ENCODE measurements at regions not wholly inside any gene's neighbourhood (a gene's known extent, or its start where the extent isn't known, plus 50 kb on each side); places are given as distances from the start of the nearest gene placed in this dataset.
"Not testable (repeated sequence)": the region's sequence is repeated elsewhere in the genome, so short reads cannot be mapped to it uniquely, and the experiment has no call there.

DNA sequence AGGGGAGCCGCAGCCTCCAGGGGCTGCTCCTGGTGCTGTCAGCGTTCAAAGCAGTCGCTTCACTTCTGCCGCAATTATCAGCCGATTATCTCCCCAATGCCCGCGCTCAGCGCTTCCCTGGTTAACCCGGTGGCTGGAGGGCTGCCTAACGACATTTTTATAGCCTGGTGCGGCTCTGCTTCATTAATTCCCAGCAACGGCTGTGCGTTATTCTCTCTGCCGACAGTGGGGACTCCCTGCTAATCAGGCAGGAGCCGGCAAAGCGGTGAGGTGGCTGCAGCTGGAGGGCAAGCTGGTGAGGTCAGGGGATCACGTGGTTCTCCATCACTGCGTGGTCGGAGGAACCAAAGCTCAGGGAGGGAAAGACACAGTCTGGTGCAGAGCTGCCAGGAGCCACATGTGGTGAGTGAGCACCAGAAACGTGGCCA, 62.9 kb downstream of the GLRX5 start:
- DNase-seq (ENCODE audit: low read depth, low spot score), result no peak

DNA sequence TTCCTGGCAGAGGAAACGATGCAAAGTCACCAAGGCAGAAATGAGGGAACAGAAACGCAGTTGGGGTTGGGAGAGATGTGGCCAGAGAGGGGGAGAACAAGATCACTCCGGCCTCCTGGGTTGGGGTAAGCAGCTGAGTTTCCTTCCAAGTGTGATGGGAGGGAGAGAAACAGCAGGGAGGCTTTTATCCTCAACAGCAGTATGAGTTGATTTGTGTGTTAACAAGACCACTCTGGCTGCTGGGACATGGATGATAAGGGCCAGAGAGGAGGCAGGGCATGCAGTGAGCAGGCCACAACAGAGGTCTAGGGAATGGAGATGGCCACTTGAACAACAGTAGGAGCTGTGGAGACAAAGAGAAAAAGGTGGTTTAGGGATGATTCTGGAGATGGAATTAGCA, 66.8 kb downstream of the GLRX5 start:
- DNase-seq (ENCODE audit: low read depth, low spot score), result no peak
- in situ Hi-C loops (cut with HindIII; ENCODE audit: low pct_unique_long_range_greater_than_20kb, low sequenced_read_pairs), result no loop called here

More for the DNA sequence above, 62.9 kb downstream of the GLRX5 start:
- in situ Hi-C loops (cut with HindIII; ENCODE audit: low pct_unique_long_range_greater_than_20kb, low sequenced_read_pairs), result no loop called here

DNA sequence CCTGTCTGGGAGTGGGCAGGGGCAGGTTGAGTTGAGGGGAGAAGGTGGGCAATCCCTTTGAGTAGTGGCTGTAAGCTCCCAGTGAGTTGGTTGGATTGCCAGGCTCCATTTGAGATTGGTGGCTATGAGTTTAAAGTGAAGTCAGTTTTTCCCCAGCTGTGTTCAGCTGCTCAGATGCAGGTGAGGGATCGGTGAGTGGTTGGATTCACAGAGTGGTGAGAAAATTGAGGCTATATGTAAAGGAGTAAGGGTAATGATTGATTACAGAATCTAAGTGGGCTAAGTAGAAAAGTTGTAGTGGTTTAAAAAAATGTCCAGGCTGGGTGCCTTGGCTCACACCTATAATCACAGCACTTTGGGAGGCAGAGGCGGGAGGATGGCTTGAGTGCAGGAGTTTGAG, 68.6 kb downstream of the GLRX5 start:
- in situ Hi-C loops (cut with HindIII; ENCODE audit: low pct_unique_long_range_greater_than_20kb, low sequenced_read_pairs), result no loop called here
- DNase-seq (ENCODE audit: low read depth, low spot score), result no peak

DNA sequence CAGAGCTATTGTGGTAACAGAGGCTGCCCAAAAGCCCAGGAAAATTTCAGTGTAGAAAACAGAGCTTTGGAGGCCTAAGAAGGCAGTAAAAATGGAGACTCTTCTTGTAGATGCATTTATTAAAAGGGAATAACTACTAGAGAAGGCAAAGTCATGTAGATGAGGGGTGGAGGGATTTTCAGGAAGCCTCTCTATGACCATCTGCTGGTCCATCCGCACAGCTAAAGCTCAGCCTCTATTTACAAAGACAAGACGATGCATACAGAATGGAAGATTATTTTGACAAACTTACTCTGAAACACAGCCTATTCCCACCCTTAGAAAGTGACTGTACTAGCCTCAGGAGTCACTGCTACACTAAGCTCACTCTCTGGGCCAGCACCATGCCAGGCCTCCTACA, 71.4 kb downstream of the GLRX5 start:
- in situ Hi-C loops (cut with HindIII; ENCODE audit: low pct_unique_long_range_greater_than_20kb, low sequenced_read_pairs), result no loop called here

DNA sequence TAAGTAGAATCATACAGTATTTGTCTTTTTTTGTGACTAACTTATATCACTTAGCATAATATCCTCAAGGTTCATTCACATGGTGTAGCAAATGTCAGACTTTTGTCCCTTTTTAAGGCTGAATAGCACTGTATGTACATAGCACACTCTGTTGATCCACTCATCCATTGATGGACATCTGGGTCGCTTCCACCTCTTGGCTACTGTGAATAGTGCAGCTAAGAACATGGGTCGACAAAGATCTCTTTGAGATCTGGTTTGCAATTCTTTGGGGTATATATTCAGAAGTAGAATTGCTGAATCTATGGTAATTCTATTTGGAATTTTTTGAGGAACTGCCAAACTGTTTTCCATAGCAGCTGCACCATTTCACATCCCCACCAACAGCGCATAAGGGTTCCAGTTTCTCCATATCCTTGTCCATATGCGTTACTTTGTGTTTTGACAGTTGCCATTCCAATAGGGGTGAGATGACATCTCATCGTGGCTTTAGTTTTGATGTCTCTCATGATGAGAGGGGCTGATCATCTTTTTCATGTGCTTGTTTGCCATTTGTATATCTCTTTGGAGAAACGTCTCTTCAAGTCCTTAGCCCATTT, 73.9 kb downstream of the GLRX5 start:
- in situ Hi-C loops (cut with HindIII; ENCODE audit: low pct_unique_long_range_greater_than_20kb, low sequenced_read_pairs), result no loop called here
- DNase-seq (ENCODE audit: low read depth, low spot score), result no peak

More for the DNA sequence above, 71.4 kb downstream of the GLRX5 start:
- no peak for DNase-seq (ENCODE audit: low read depth, low spot score)

GRCh38 chr14:95609398-95609990, 74.6 kb downstream of the GLRX5 start:
- in situ Hi-C loops (cut with HindIII; ENCODE audit: low pct_unique_long_range_greater_than_20kb, low sequenced_read_pairs), result no loop called here
- DNase-seq (ENCODE audit: low read depth, low spot score), result peak; percentile 82

DNA sequence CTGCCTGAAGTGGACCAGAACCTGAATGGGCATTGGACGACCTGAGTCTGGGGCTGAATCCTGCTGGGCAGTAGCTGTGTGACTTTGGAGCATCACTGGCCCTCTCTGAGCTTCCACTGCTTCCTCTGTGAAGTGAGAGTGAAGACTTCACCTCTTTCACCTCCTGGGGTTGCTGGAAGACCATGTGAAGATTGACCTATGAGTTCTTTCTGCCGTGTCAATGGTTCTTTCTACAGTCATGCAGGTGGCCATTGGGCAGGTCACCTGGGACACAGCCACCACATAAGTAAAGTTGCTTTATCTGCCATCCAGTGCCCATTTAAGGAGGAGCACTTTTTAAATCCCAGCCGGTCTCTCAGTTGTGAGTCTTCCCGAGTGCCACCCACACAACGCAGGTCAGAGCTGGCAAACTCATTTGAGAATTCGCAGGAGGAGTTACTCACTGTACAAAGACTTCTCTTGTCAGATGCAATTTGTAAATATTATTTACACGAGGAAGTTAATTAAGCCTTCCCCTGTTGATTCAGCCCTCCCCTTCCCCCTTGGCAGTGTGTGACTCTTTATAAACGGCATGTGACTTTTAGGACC, 74.8 kb upstream of the TCL1B start:
- in situ Hi-C loops (cut with HindIII; ENCODE audit: low pct_unique_long_range_greater_than_20kb, low sequenced_read_pairs), result no loop called here
- no peak for DNase-seq (ENCODE audit: low read depth, low spot score)

DNA sequence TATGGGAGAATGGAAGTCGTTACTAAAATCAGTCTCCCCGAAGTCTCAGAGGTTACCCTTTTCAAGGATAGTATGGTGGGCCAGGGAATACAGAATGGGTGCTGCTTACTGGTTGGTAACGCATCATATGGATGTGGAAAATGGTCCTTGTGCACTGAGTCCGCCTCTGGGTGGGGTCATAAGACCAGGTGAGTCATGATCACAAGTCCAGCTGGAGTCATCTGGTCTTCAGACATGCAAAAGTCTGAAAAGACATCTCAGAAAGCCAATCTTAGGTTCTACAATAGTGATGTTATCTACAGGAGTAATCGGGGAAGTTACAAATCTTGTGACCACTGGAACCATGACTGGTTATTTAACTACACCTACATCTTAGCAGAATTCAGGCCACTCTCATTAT, 71.9 kb upstream of the TCL1B start:
- in situ Hi-C loops (cut with HindIII; ENCODE audit: low pct_unique_long_range_greater_than_20kb, low sequenced_read_pairs), result no loop called here
- DNase-seq (ENCODE audit: low read depth, low spot score), result peak; percentile 61

DNA sequence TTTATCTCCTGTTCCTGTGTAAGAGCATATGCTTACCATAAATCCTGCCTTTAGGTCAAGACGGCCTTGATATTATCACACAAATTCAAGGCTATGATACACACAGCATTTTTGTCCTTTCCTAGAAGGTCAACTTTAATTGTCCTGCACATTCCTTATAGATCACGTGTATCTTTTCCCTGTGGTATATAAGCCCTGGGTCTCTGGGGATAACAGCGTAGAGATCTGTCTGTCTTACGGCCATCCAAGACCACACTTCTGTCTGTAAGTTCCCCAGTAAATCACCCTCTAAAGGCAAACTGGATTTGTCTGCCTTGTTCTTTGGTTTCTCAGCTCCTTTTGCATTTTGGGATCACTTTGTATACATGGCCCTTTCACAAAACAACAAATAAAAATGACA, 69.5 kb upstream of the TCL1B start:
- in situ Hi-C loops (cut with HindIII; ENCODE audit: low pct_unique_long_range_greater_than_20kb, low sequenced_read_pairs), result no loop called here
- no peak for DNase-seq (ENCODE audit: low read depth, low spot score)

DNA sequence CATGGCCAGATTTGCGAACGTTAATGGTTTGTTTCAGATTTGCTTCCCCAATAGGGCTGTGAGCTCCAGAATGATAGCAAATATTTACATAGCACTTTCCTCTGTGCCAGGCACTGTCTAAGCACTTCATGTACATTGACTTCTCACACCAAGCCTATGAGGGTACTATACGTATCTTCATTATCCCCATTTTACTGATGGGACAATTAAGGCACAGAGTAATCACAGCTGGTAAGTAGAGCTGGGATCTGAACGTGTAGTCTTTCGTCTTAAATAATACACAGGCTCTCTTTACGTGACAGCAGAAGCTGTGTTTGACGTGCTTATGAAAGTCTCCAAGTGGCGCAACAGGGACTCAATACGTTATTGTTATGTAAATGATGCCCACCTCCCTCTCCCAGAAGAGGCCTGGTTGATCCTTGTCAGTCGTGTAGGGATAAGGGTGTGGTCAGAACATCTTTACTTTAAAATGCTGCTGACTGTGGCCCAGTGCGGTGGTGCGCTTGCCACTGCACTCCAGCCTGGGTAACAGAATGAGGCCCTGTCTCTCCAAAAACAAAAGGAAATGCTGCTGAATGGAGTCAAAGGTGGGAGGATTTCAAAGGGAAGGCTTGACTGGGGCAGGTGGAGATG, 66.3 kb upstream of the TCL1B start:
- no peak for DNase-seq (ENCODE audit: low read depth, low spot score)
- in situ Hi-C loops (cut with HindIII; ENCODE audit: low pct_unique_long_range_greater_than_20kb, low sequenced_read_pairs), result no loop called here

- no peak for DNase-seq (ENCODE audit: low read depth, low spot score)
Observed at GRCh38 chr14:95620659-95621059, 65.6 kb upstream of the TCL1B start.

GRCh38 chr14:95623195-95623594, 63.0 kb upstream of the TCL1B start:
- in situ Hi-C loops (cut with HindIII; ENCODE audit: low pct_unique_long_range_greater_than_20kb, low sequenced_read_pairs), result no loop called here
- no peak for DNase-seq (ENCODE audit: low read depth, low spot score)

More at GRCh38 chr14:95620659-95621059, 65.6 kb upstream of the TCL1B start:
- in situ Hi-C loops (cut with HindIII; ENCODE audit: low pct_unique_long_range_greater_than_20kb, low sequenced_read_pairs), result no loop called here

DNA sequence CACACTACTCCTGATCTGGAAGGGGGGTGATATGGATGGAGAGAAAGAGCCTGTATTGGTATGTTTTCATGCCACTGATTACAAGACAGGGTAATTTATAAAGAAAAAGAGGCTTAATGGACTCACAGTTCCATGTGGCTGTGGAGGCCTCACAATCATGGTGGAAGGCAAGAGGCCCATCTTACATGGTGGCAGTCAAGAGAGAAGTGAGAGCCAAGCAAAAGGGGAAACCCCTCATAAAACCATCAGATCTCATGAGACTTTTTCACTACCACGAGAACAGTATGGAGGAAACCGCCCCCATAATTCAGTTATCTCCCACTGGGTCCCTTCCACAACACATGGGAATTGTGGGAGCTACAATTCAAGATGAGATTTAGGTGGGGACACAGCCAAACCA, 60.5 kb upstream of the TCL1B start:
- in situ Hi-C loops (cut with HindIII; ENCODE audit: low pct_unique_long_range_greater_than_20kb, low sequenced_read_pairs); DNase-seq (ENCODE audit: low read depth, low spot score): not testable (repeated sequence)

DNA sequence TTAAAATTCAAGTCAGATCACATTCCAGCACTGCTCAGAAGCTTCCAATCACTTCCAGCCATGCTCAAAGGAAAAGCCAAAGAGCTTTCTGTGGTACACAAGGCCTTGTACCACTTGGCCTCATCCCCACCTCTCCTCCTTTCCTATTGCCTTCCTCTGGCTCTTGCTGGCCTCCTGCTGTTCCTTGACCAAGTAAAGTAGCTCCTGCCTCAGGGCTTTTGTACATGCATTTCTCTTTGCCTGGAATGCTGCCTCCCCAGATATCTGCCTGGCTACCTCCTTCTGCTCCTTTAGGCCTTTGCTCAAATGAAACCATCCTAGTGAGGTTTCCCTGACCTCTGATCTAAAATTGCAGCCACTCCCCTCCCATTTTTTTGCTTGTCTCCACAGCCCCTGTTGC, 51.2 kb upstream of the TCL1B start:
- DNase-seq (ENCODE audit: low read depth, low spot score), result no peak

More for the DNA sequence above, 51.2 kb upstream of the TCL1B start:
- in situ Hi-C loops (cut with HindIII; ENCODE audit: low pct_unique_long_range_greater_than_20kb, low sequenced_read_pairs), result no loop called here

Data from SK-MEL-5 (cell line).